IPS-NIHi7 (cell line): ENCODE measurements at regions not wholly inside any gene's neighbourhood (a gene's known extent, or its start where the extent isn't known, plus 50 kb on each side); places are given as distances from the start of the nearest gene placed in this dataset.
"Not testable (repeated sequence)": the region's sequence is repeated elsewhere in the genome, so short reads cannot be mapped to it uniquely, and the experiment has no call there.

Source experiments
- DNase-seq: peaks from one replicate; pipeline ENCODE4 v3.0.0; 2012; ENCODE audit warnings: mixed read lengths; ENCODE audit errors: extremely low spot score

DNA sequence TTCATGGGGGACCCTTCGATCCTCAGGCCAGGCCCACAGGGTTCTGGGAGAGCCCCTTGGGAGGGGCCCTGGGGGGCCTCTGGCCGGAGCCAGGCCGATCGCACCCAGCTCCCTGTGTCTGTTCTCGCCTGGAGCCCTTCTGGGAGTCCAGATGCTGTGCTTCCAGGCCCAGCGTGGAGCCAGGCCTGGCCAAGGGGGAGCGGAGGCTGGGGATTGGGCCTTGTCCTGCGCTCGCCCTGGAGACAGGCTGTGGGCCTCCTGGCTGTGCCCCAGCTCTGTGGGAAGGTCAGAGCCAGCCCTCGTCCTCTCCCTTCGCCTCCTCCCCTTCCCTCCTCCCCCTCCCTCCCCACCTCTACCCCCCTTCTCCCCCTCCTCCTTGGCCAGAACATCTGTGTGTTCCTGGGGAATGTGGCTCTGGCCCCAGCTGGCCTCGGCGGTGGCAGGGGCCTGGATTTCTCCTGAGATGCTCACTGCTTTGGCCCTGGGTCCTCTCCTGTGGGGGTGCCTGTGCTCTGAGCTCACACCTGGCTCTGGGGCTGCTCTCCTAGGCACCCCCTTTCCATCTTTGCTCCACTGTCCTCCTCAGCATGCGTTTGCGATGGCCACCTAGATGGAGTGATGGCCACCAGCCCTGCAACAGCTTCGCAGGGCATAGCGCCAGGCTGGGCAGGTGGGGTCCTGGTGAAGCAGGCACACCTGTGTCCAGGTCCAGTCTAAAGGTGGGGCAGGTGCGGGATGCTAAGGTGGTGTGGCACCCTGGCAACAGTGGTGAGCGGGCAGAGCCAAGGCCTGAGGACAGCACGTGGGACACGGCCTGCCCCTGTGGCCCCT is 90.6 kb upstream of the CIBAR2 start:
- peak; percentile 81 for DNase-seq

DNA sequence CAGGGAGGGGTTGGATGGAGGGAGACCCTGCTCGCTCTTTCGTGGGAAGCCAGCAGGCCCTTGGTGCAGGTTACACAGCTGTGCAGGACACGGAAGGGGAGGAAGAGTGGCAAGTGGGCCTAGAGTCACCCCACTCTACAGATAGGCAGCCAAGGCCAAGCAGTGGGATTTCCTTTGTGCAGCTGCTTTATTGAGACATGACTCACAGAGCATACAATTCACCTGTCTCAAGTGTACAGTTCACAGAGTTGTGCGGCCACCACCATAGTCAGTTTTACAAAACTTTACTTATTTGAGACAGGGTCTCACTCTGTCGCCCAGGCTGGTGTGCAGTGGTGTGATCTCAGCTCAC is 91.2 kb upstream of the CIBAR2 start:
- no peak for DNase-seq

DNA sequence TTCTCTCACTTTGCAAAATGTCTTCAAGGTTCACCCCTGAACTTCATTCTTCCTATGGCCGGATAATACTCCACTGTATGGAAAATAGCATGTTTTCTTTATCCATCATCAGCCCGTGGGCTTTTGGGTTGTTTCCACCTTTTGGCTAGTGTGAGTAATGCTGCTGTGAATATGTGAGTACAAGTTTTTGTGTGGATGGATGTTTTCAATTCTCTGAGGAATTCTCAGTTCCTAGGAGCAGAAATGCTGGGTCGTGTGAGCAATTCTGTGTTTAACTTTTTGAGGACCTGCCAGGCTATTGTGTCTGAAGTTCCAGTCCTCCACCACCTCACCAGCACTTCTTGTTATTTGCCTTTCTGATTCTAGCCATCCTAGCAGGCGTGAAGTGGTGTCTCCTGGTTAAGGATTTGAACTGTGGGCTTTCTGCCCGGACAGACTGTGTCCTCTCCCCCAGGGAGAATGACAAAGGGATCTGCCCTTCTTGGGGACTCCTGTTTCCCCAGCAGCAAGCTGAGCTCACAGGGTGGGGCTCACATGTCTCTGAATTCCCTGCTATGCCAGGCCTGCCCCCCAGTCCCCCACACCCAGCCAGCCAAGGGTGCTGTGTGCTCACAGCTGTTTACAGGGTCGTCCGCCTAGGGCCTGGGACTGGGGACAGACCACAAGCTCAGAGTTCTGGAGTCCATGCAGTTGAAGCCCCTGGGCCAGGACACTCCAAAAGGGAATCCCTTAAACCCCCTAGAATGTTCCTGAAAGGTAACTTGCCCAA is 92.2 kb upstream of the CIBAR2 start:
- no peak for DNase-seq

DNA sequence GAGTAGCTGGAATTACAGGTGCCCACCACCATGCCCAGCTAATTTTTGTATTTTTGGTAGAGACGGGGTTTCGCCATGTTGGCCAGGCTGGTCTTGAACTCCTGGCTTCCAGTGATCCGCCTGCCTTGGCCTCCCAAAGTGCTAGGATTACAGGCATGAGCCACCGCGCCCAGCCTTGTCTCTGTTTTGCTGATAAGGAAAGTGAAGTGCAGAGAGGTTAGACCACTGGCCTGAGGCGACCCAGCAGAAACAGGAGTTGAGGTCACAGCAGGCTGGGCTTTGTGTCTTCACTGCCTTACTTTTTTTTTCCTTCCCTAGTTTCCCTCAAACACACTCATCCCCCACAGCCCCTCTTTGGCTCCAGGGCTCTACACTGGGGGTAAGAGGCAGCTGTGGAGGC is 93.0 kb upstream of the CIBAR2 start:
- not testable (repeated sequence) for DNase-seq

DNA sequence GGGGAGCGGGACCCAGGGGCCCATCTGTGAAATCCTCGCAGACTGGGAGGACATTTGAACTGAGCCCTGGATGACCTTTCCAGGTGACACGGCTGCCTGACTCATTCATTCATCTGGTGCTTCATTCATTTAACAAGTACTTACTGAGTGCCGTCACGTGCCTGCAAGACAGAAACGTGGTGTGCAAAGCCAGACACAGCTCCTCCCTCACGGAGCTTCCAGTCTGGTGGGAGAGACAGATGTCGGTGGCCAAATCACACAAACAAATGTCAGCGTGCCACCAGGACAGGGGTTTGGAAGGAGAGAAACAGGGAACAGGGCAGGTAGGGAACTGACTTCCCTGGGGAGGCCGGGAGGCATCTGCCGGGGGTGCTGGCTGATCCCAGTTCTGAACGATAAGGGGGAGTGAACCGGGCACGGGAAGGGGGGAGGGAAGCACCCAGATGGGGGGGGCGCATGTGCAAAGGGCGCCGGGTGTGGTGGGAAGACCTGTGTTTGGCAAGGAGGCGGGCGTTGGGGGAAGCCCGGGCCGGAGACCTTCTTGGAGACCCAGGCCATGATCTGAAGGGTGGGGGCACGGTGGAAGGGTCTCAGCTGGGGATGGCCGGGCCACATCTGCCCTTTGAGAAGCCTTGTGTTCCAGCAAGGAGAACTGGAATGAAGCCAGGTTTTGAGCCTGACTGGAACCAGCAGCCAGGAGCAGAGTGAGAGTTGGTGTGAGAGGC is 93.6 kb upstream of the CIBAR2 start:
- no peak for DNase-seq

DNA sequence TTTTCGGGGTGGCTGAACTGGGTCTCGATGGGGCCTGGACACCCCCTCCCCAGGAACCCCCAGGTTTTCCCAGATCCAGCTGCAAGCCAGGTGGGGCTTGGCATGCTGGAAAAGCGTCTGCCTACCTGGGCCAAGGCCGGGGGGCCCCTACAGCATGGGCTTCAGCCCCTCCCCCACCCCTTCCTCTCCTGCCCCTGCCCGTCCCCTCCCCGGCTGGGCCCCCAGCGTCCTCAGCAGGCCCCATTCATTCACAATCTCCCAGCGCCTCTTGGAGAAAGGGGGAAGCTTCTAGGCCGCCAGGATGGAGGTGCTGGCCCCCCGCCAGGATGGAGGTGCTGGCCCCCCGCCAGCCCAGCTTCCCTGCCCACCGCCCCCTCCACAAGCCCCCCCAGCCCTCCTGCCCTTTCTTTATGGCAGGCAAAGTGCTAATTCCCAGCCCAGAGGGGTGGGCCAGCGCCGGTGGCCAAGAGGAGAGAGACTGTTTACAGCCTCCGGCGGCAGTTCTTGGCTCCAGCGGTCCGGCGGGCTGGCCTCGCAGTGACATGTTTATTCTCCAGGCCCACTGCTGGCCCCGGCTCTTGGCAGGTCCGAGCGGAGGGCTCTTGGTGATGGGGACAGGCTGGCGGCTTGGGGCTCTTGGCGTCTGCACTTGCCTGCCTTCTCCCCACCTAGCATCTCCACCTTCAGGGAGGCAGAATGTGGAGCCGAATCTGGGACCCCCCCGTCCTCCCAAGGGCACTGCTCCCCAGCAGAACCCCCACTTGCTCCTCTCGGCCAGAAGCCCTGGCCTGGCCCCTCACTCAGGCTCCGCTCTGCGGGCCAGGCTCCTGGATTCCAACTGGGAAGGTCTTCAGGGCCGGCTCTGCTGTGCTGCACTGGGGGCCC is 94.4 kb upstream of the CIBAR2 start:
- DNase-seq, result peak; percentile 57

DNA sequence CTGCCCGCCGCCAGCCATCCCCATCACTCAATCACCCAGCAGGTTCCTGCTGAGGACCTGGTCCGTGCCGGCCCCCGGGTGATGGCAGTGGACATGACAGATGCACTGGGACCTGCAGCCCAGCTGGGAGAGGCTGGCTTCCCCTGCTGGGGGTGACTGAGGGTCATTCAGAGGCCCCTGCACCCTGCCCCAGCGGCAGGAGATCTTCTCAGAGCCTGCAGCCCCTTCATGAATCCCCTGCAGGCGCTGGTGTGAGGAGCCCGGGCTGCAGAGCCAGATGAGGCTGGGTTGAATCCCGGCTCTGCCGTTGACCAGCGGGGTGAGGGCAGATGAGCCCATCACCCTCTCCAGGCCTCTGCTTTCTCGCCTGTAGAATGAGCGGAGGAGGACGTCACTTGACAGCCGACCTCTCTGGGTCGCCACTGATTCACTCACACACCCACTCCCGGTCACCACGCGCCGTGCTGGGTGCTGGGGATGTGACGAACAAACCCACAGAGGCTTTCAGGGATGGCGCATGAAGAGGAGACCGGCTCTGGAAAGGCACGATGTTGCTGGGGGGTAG is 95.2 kb upstream of the CIBAR2 start:
- DNase-seq, result no peak

DNA sequence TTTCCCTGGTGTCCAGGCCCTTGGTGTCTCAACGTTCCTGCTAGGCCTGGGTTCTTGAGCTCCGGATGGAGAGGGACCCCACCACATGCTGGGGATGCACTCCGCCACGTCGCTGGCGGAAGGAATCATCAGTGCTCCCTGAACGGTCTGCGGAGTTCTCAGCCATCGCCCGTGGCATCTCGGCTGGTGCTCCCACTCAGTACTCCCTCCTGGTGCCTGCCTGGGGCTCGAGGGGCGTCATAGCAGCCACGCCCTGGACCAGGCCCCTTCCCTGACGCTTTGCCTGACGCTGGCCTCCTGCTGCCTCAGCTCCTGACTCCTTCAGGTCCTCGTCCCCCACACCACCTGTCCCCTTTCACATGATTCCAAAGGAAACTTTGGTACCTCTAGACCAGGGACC is 95.9 kb upstream of the CIBAR2 start:
- no peak for DNase-seq

DNA sequence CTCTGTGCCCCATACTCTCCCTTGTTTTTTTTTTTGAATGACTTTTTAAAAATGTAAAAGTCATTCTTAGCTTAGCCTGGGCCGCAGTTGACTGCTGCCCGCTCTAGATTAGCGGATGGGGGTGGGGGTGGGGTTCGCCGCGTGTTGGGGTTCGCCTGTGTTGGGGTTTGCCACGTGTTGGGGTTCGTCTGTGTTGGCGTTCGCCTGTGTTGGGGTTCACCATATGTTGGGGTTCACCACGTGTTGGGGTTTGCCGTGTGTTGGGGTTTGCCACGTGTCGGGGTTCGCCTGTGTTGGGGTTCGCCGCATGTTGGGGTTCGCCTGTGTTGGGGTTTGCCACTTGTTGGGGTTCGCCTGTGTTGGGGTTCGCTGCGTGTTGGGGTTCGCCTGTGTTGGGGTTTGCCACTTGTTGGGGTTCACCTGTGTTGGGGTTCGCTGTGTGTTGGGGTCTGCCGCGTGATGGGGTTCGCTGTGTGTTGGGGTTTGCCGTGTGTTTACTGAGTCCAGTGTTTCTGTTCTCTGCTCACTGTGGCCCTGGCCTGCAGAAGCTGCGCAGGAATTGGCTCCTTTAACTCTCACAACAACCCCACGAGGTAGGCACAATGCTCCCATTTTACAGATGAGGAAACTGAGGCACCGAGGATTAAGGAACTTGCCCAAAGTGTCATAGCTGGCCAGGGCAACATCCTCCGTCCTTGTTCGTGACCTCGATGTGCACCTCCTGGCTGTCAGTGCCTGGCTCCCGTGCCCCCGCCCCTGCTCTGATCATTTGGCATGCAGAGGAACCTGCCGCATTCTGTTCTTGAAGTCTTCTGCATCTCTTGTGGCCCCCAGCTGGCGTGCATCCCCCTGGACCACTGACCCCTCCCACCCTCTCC is 96.6 kb upstream of the CIBAR2 start:
- no peak for DNase-seq

DNA sequence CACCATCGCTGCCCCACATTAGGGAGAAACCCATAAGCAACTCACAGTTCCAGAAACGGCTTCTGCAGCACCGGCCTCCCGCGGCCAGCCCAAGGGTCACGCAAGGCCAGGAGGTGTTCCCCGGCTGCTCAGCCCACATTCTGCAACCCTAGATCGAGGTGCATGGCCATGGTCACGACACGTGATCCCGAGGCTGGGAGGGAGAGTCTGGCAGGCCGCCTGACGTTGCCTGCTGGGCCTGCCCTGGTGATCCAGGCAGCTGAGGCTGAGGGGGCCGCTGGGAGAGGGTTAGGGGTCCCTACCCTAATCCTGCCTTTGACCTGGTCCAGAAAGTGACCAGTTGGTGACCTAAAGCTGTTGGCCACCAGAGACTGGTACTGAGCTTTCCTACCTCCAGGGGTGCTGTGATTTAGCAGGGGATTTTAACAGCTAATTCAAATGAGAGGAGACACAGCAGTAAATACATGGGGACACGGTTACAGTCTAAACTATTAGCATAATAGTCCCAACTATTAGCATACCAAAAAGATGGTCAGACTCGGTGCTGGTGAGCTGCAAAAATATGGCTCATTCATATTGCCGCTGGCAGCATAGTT is 97.4 kb upstream of the CIBAR2 start:
- DNase-seq, result no peak

DNA sequence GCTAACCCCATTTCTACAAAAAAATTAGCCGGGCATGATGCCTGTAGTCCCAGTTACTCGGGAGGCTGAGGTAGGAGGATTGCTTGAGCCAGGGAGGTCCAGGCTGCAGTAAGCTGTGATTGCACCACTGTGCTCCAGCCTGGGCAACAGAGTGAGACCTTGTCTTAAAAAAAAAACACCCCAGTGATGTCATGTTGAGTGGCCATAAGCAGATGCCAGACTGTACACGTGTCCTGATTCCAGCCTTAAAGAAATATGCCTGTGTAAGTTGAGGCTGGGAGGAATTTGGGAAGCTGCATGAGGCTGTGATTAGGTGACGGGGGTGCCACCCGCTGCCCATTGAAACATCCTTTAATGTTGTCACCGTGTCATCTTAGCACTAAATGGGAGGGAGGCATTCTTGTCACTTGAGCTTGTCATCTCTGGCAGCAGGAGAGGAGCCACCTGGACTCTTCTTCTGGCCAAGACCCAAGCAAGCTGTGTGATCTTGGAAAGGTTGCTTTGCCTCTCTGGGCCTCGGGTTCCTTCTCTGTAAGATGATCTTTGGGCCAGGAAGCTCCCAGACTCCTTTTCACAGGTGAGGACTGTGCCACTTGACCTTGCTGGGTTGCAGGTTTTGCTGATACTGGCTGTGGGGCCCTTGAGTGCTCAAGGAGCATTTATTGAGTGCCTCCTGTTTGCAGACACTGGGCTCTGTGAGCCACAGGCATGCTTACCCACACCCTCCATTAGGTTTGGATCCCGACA is 98.3 kb upstream of the CIBAR2 start:
- no peak for DNase-seq

DNA sequence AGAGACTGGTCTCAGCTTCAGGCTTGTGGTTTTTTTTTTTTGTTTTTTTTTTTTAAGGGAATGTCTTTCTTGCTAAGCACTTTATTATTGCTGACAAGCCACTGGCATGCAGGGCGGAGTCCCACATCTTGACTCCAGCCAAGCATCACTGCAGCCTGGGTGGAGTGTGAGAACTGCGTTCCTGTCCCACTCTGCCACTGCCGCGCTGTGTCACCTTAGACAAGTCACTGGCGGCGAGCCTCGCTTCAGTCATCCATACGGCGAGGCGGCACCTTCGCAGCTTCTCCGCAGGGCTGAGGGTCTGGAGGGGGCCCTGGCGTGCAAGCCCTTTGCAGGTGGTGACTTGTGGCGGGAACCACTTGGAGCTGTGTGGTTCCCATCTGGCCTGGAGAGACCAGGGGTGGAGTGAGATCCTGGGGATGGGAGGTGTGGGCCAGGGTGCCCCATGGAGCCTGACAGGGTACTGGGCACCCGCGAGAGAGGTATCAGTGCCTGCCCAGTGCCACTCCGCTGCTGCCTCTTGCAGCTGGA is 99.1 kb upstream of the CIBAR2 start:
- no peak for DNase-seq

DNA sequence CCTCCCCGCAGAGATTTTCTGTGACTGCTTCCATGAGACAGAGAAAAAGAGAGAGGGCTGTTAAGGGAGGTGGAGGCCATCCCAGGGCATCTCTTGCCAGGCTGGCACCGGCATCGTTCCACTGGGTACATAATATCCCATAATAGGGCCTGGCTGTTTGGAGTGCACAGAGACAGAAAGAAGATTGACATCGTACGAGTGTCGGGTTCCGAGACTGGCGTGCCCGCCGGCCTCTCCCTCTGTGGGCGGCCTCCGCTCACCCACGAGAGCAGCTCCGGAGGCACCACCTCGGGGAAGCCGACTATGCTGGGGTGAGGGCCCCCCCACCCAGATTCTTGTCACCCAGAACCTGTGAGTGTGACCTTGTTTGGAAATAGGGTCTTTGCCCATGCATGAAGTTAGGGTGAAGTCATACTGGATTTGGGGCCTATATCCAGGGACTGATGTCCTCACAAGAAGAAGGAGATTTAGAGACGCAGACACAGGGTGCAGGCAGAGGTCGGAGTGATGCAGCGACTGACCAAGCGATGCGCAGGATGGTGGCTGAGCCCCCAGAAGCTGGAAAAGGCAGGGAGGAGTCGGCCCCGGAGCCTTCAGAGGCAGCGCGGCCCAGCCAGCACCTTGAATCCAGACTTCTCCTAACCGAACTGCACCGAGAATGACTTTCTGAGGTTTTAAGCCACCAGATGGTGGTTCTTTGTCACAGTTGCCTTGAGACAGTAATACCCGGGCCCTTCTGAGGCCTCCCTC is 101.8 kb upstream of the CIBAR2 start:
- DNase-seq, result no peak

DNA sequence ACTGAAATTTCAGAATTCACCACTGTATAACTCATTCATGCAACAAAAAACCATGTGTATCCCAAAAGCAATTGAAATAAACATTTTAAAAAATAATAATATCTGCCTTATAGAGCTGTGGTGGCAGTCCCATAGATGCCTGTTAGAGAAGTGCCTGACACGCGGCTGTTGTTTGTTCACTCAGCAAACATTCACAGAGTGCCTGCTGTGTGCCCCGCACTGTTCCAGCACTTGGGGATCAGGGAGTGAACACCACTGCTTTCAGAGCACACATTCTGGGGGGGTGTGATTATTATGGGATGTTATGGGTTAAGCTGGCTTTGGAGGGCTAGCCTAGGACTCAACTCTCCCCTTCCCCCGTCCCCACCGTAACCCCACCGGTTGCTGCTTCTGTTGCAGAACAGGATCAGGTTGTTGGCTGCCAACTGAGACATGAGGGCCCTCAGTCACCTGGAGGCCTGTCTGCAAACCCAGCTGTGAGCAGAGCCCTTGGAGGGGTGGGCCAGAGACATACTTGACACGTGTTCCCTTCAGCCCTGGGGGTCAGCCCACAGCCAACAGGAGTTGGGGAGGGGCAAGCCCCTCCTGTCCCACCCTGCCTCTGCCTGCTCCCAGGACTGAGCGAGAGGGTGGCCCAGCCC is 103.3 kb upstream of the CIBAR2 start:
- no peak for DNase-seq

DNA sequence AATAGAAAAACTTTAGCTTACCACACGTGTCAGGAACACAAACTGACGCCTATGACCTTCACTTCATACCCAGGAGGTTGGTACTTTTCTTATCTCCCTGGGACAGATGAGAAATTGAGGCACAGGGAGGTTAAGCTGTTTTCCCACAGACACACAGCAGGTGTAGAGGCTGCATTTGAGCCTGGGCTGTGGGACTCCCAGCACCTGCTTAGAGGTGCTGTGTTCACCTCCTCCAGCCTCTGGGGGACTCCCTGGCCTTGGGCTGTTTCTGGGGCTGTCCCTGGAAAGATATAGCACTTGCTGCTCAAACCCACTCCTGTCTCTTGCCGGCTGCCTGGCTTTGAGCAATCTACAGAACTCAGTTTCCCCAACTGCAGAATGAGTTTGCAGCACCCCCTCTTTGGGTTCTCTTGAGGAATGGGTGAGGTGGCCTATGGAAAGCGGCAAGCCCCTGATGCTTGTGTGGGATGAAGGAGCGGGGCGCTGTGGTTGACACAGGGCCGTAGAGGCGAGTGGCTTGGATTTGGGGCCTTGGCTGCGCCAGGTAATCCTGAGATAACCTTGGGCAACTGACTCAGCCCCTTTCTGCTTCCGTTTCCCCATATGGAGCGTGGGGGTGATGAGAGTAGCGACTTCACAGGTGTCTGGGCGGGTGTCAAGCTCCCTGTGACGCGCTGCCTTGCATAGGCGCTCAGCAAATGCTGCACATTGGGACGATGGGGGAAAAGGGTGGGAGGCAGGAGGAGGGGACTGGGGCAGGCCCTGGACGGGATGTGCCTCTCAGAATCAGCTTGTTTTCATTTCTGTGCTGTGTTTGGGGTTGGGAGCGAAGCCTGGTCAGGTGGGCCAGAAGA is 104.5 kb upstream of the CIBAR2 start:
- no peak for DNase-seq

DNA sequence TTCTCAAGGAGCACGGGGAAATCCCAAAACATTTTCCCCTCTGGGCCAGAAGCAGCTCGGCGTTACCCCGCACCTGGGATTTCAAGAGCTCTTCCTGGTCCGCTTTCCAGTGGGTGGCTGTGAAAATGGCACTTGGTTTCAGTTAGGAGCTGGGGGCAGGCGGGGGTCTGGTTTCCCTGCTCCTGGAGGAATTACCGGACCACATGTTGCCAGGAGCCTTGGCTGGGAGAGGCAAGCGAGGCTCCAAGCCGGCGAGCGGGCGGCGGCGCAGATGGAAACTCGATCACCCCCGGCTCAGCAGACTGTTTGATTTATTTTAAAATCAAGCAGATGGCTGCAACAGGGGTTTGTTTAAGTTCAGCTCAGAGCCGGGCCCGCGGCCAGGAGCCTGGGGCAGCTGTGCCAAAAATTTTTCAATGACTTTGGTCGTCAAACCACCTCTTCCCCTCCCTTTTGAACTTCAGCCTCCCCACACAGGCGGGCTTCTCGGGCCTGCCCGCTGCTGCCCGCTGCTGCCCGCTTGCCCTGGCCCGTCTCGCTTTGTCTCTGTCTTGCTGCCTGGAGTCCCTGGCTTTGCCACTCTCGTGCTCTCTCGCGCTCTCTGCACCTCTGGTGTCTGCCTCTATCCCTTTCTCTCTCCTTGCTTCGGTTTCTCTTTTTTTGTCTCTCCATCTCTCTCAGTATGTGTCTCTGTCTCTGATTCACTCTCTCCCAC is 108.0 kb upstream of the CIBAR2 start:
- no peak for DNase-seq
